Jurkat, Clone E6-1 (cell line): ENCODE measurements at regions not wholly inside any gene's neighbourhood (a gene's known extent, or its start where the extent isn't known, plus 50 kb on each side); places are given as distances from the start of the nearest gene placed in this dataset.
"Not testable (repeated sequence)": the region's sequence is repeated elsewhere in the genome, so short reads cannot be mapped to it uniquely, and the experiment has no call there.

Experiments
- DNase-seq: peaks from one replicate; pipeline ENCODE4 v3.0.0-alpha.2; 2011; ENCODE audit warnings: low read depth, low spot score
- H3K4me3 ChIP-seq: 2 replicates; pipeline ENCODE4 v1.5.1; 2011; ENCODE audit warnings: mild to moderate bottlenecking, low read length, control low read depth, moderate library complexity

- DNase-seq, result no peak
- H3K4me3 ChIP-seq, result no peak overlapping the region
Observed at GRCh38 chr14:37778135-37778943, 182.9 kb downstream of the TTC6 start.

GRCh38 chr14:37779480-37779879 lies 184.1 kb downstream of the TTC6 start:
- H3K4me3 ChIP-seq, result no peak overlapping the region
- no peak for DNase-seq

DNA sequence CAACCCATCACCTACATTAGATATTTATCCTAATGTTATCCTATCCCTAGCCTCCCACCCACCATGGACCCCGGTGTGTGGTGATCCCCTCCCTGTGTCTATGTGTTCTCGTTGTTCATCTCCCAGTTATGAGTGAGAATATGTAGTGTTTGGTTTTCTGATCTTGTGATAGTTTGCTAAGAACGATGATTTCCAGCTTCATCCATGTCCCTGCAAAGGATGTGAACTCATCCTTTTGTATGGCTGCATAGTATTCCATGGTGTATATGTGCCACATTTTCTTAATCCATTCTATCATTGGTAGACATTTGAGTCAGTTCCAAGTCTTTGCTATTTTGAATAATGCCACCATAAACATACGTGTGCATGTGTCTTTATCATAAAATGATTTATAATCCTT lies 185.3 kb downstream of the TTC6 start:
- DNase-seq, H3K4me3 ChIP-seq: not testable (repeated sequence)

DNA sequence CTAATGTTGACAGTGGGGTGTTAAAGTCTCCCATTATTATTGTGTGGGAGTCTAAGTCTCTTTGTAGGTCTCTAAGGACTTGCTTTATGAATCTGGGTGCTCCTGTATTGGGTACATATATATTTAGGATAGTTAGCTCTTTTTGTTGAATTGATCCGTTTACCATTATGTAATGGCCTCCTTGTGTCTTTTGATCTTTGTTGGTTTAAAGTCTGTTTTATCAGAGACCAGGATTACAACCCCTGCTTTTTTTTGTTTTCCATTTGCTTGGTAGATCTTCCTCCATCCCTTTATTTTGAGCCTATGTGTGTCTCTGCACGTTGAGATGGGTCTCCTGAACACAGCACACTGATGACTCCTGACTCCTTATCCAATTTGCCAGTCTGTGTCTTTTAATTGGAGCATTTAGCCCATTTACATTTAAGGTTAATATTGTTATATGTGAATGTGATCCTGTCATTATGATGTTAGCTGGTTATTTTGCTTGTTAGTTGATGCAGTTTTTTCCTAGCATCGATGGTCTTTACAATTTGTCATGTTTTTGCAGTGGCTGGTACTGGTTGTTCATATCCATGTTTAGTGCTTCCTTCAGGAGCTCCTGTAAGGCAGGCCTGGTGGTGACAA lies 188.9 kb downstream of the TTC6 start:
- not testable (repeated sequence) for DNase-seq, H3K4me3 ChIP-seq

DNA sequence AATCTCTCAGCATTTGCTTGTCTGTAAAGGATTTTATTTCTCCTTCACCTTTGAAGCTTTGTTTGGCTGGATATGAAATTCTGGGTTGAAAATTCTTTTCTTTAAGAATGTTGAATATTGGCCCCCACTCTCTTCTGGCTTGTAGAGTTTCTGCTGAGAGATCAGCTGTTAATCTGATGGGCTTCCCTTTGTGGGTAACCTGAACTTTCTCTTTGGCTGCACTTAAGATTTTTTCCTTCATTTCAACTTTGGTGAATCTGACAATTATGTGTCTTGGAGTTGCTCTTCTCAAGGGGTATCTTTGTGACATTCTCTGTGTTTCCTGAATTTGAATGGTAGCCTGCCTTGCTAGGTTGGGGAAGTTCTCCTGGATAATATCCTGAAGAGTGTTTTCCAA lies 189.4 kb downstream of the TTC6 start:
- not testable (repeated sequence) for DNase-seq, H3K4me3 ChIP-seq

- H3K4me3 ChIP-seq, DNase-seq: not testable (repeated sequence)
Observed at GRCh38 chr14:37785298-37785697, 189.9 kb downstream of the TTC6 start.

GRCh38 chr14:37786114-37786625 lies 190.7 kb downstream of the TTC6 start:
- H3K4me3 ChIP-seq, DNase-seq: not testable (repeated sequence)

DNA sequence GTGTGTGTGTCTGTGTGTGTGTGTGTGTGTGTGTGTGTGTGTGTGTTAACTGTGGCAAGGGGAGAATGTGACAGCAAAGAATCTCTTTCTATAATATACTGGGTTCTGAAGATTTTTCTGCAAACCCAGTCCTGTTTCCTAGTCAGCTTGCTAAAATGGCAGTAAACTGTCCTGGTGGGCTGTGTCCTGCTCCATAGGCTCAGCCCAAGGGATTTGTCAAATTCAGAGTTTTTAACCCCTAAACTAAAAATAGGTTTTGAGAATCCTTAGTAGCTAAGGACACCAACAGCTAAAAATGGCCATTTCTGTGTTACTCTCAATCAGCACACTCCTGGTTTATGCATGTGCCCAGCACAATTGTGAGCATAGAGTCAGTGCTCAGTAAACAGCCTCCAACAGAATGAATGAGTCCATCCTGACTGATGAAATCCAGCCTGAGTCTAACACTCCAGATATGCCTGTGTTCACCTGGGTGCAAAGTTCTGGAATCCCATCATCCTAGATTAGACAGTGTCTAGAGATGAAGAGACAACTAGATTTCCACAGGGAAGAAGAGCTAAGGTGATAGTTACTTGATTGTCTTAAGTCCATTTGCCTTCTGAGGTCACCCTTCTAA lies 192.6 kb downstream of the TTC6 start:
- no peak overlapping the region for H3K4me3 ChIP-seq
- DNase-seq, result no peak

- no peak for DNase-seq
- H3K4me3 ChIP-seq, result no peak overlapping the region
Observed at GRCh38 chr14:37791384-37792036, 196.1 kb downstream of the TTC6 start.

DNA sequence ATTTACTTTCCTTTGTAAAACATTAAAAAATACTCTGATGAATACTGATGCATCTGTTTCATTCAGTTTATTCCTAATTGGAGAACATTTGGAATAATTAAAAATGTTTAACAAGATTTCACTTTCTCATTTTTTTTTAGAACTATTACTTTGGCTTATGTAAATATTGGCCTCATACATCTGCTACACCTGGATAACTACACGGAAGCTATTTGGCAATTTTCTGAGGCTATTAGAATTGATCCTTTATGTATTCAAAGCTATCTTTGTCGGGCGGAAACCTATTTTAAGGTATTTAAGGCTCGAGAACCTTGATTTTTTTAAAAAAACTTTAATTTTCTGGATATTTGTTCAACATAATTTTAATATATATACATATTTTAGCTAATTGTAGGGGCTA lies 196.7 kb downstream of the TTC6 start:
- no peak for DNase-seq
- H3K4me3 ChIP-seq, result no peak overlapping the region

- DNase-seq, result no peak
Observed at GRCh38 chr14:37796703-37797416, 201.4 kb downstream of the TTC6 start.

DNA sequence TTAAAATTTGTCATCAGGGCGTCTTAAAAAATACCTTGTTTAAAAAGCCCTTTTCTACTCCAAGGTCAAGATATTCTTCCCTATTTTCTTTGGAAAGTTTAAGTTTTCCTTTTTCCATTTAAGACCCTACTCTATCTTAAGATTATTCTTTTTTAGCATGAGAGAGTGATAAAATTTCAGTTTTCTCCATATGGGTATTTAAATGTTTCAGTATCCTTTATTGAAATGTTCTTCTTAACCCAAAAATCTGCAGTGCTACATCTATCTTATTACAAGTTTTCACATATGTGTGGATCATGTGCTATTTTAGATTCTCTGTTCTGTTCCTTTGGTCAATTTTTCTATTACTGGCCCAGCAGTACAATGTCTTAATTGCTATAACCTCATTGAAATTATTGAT lies 202.2 kb downstream of the TTC6 start:
- no peak for DNase-seq
- no peak overlapping the region for H3K4me3 ChIP-seq

More at GRCh38 chr14:37796703-37797416, 201.4 kb downstream of the TTC6 start:
- no peak overlapping the region for H3K4me3 ChIP-seq

GRCh38 chr14:37807722-37808121 lies 212.3 kb downstream of the TTC6 start:
- no peak for DNase-seq
- no peak overlapping the region for H3K4me3 ChIP-seq

GRCh38 chr14:37810094-37810801 lies 214.8 kb downstream of the TTC6 start:
- H3K4me3 ChIP-seq, result no peak overlapping the region
- no peak for DNase-seq

GRCh38 chr14:37813732-37814131 lies 218.3 kb downstream of the TTC6 start:
- H3K4me3 ChIP-seq, result no peak overlapping the region
- no peak for DNase-seq

- no peak overlapping the region for H3K4me3 ChIP-seq
- DNase-seq, result no peak
Observed at GRCh38 chr14:37816135-37816534, 220.7 kb downstream of the TTC6 start.

- DNase-seq, result no peak
- no peak overlapping the region for H3K4me3 ChIP-seq
Observed at GRCh38 chr14:37816743-37817295, 221.4 kb downstream of the TTC6 start.
